HuH-7.5 (cell line): ENCODE measurements at regions not wholly inside any gene's neighbourhood (a gene's known extent, or its start where the extent isn't known, plus 50 kb on each side); places are given as distances from the start of the nearest gene placed in this dataset.
"Not testable (repeated sequence)": the region's sequence is repeated elsewhere in the genome, so short reads cannot be mapped to it uniquely, and the experiment has no call there.

ENCODE experiments used
- DNase-seq: peaks from one replicate; pipeline ENCODE4 v3.0.0; 2011; ENCODE audit warnings: low spot score

DNA sequence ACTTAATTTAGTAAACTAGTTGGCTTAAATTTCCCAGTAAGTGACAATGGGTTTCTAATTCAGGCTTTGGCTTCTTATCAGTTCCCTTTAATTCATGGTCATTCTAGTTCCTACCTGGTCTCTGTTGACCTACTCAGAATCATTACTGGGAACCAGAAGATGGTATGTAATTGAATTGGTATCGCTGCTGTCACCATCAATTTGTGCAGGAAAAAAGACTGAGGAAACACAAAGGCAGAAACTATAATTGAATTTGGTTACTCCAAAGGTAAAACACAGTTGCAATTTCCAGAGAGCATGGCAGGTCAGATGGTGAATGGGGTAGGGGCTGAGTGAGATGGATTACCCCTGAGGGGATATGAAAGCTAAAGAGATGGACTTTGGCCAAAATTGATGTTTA is 226.5 kb upstream of the GAP43 start:
- DNase-seq = no peak

DNA sequence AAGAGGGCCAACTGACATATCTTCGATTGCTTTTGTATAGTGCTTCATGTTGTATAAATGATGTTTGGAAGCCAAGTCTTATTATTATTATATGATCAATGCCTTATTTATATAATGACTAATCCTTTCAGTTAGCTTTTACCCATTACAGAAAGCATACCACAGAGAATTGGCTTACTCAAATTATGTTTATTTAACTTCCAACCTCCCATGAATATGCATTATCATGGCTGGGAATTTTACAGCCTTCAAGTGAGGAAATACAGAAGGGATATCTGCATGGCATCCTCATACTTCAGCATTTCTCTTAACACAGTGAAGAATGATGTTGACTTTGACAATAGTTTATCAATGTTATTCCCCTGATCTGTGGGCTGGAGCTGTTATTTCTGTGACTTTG is 225.9 kb upstream of the GAP43 start:
- no peak for DNase-seq

DNA sequence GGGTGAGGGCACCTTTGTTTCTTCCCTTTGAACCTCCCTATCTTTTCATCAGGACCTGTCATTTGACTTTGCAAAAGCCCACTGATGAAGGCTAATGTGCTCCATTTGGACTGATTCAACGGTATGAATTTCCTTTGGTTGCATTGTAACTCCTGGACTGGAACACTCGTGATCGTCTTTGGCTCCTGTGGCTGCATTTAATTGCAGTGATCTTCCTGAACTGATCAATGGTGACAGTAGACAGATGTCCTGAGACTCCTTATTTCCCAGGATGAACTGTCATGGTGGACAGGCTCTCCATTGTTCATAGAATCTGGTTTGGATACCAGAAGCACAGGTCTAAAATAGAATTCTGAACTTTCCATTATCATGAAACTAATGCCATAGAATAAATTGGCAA is 224.8 kb upstream of the GAP43 start:
- no peak for DNase-seq

DNA sequence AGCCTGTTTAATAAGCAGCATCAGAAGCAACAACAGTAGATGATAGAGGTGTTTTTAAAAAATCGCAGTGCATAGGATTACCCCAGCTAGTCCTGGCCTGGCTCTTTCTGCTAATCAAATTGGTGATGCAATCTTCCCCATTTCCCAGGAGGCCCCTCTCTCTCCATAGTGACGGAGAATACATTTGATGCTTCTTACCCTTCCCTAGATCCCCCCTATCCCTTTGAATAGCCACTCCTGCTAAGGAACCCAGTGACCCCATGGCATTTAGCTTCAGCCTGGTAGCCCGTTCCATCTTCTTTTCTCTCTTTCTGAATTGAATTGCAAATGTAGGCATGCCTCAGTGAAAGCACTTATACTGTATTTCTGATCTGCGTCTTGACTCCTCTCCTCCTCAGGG is 223.6 kb upstream of the GAP43 start:
- DNase-seq = no peak

DNA sequence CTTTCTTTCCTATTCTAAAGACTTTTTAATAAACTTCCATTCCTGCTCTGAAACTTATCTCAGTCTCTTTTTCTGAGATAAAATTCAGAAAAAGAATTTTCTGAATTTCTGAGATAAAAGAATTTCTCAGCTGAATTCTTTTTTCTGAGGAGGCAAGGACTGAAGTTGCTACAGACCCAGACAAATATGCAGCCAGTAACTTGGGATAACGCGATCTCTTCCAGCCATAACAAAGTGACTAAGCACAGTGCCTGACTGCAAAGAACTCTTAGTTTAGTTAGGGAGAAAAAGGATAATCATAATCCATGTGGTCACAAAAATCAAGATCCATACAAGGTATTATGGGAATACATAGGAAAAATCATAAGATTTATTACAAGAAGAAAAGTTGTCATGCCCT is 222.0 kb upstream of the GAP43 start:
- DNase-seq = no peak

DNA sequence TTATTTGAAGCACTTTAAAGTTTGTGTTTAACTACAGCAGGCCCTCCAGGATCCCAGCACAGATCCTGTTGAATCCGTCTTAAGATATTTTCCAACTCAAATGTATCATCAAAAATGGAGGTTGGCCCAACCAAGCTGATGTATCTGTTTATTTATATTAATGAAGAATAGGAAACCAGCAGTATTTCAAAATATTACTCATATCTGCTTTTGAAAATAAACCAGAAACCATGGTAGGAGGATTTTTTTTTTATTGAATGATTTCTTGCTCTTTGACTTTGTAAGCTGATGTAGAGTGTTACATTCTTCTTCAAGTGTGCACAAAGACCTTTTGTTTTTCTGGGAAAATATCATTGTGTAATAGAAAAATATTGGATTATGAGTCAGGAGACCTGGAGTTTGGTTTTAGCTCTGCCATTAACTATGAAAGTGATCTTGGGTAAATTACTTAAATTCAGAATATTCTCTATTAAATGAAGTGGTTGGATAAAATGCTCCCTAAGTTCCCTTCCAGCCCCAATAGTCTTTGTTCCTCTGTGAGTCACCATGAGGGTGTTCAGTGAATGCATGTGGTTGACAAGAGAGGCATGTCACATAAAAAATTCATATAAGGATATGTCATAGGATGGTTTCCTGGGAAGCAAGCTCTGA is 221.3 kb upstream of the GAP43 start:
- no peak for DNase-seq

DNA sequence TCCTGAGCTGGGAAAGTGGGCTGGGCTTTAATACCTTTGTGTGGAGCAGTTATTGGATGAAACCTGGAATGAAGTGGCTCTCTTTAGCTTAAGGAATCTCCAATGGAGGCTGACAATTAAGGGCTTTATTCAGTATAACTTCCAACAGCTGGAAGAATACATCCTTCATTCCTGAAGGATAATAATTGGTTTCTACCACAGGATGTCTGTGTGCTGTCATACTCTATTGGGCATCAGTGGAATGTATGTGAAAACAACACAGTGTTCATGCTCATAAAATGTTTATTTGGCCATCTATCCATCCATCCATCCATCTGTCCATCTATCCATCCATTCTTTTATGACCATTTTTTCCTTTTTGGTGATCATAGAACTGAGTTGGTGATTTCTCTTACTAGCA is 220.7 kb upstream of the GAP43 start:
- no peak for DNase-seq

DNA sequence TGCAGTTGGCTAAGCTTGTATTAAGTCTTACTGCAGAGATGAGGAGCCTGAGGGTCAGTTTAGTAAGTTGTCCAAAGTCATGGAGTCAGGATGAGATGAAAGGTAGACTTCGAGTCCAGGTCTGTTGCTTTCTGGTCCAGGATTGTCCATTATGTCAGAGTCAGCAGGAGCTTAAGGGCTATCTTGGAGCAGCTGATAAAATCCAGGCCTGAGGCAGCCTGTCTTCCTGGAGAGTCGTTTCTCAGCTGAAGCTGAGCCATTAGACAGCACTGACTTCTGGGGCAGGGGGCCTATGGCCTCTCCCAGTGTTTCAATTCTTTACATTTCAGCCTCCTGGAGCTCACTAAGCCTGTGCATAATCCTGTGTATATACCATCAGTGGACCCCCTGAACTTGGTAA is 219.5 kb upstream of the GAP43 start:
- no peak for DNase-seq

DNA sequence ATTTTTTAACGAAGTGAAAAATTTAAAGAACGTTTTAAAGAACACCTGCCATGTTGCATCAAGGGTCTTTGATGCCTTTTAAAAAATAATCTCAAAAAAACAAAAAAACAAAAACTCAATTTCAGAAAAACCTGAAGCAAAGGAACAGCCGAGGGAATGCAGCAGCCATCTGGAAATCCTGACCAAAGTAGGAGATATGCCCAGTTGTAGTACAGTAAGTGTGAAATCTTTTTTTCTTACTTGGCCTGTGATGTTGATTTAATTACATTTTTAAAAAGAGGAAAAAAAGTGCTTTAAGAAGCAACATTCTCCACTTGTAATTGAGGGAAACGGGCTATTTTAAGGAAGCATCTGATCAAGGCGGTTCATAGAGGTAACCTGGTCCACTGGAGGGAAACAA is 213.7 kb upstream of the GAP43 start:
- DNase-seq = no peak

DNA sequence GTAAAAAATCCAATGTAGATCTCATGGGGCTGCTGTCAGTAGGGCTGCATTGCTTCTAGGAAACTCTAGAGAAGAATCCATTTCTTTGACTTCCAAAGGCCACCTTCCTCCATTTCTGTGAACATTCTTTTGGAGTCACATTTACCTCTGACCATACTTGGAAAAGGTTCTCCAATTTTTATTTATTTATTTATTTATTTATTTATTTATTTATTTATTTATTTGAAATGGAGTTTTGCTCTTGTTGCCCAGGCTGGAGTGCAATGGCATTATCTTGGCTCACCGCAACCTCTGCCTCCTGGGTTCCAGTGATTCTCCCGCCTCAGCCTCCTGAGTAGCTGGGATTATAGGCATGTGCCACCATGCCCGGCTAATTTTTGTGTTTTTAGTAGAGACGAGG is 208.7 kb upstream of the GAP43 start:
- not testable (repeated sequence) for DNase-seq

DNA sequence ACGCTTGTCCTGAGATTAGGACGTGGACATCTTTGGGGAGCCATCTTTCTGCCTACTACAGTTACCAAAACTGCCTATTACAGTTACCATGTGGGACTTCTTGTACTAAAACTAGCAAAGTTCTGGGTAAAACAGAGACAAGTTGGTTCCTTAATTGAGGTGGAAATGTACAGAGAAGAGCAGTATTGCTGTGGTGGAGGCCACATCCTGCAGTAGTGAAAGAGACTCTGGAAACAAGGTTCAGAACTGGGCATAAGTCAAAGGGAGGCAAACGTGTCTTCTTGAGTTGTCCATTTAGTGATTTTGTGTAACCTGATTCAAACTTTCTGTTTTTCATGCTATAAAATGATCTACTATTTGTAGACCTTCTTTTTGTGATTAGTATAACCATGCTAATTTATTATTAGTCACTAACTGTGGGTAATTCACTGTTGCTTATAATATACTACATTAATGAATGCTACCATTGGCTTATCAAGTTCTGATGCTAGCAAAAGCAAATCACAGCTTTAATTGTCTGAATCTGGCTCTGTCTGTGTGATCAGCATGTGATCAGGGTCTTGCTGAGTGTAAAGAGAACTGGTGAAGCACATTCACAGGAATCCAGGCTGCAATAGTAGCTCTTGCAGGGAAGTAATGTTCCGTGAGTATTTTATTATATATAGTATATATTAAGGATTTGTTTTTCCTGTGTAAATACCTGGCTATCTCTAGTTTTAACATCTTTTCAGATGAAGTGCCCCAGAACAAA is 207.9 kb upstream of the GAP43 start:
- no peak for DNase-seq

DNA sequence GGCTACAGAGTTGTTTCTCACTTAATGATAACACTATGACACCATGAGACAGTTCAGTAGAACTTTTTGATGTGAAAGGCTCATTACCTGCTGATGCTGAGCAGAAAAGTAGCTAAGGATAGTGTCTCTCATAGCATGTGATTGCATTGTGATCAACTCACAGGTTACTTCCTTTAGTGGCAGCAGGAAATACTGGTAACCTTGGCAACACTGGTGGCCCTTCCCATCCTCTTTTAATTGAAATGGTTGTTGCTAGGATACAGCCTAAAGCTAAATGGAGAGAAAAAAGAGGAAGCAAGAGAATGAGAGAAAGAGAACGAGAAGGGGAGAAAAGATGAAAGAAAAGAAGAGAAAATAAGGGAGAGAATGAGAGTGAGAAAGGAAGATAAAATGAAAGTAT is 204.7 kb upstream of the GAP43 start:
- no peak for DNase-seq

DNA sequence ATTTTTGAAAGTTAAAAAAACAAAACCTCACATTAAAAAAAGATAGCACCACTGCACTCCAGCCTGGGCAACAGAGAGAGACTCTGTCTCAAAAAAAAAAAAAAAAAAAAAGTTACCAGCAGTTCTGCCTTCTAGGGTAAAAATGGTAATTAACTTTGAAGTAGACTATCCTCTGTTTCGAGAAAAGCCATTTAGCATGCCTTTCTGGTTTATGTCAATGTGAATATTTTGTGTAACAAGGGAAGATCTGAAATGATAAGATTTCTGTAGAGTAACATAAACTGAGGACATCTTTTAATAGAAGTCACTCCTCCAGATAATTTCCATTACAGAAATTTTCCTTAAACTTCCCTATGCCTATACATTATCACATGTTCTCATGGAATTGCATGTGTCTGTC is 203.2 kb upstream of the GAP43 start:
- no peak for DNase-seq

DNA sequence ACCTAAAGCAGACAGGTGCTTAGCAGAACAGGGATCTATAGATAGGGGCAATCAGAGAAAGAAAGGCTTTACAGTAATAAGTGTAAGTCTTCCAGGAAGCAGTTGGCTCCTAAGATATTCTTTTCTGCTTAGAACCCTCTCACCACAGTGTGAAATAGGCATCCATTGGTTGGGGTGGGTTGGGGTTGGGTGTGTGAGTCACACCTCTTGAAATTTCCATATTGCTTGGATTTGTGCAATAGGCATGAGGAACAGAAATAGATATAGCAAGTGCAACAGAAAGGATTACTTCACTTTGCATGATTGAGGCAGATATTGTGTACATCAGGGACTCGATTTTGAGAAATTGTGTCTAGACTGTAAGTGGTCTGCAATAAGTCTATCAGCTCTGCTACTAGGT is 200.1 kb upstream of the GAP43 start:
- DNase-seq = no peak

DNA sequence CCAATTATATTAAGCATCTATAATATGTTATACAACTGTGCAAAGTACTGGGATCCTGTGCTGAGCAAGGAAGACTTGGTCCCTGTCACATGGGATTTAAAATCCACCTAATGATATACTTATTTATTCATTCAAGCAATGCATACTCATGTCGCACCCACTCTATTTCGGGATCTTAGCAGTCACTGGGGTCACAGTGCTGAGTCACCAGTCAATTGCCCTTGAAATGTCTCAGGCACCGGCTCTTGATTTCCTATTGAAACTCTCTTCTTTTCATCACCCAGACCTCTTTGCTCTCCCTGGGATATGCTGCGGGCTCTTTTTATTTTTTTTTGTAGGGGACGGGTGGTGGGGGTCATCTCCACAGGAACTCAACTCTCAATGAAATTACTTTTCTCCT is 194.5 kb upstream of the GAP43 start:
- DNase-seq = no peak

DNA sequence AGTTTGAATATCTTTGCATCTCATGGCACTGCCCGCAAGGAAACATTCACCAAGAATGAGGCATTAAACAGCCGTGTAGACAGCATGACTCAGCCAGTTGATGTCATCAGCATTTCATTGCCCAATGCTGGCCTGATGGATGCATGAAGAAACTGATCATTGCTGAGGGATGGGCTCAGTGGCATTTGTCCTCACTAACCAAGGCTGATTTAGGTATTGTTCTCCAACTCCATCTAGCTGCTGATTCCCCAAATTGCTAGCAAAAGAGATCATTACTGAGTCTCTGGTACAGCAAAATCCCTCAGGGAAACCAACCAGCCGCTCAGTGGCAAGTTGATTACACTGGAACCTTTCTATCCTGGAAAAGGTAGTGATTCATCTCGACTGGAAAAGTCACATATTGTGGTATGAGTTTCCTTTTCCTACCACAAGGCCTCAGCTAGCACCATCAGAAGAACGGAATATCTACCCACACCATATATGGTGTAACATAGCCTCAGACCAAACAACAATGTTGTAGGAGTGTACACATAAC is 186.5 kb upstream of the GAP43 start:
- no peak for DNase-seq

DNA sequence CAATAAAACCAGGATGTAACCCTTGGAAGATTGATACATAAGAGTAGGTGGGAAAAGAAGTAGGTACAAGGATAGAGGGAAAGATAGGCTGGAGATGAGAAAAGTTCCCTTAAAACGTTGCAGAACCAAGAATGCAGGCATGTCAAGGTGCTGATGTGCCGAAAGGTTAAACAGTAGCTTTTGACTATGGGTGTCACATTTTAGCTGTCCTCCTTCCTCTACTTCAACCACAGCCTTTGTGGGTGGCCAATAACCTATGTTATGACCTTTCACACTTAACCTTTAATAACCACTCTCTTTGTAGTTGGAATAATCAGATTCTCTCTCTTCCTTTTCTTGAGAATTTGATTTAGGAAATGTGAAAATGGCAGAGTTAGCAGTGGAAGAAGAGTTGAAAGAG is 184.5 kb upstream of the GAP43 start:
- no peak for DNase-seq

DNA sequence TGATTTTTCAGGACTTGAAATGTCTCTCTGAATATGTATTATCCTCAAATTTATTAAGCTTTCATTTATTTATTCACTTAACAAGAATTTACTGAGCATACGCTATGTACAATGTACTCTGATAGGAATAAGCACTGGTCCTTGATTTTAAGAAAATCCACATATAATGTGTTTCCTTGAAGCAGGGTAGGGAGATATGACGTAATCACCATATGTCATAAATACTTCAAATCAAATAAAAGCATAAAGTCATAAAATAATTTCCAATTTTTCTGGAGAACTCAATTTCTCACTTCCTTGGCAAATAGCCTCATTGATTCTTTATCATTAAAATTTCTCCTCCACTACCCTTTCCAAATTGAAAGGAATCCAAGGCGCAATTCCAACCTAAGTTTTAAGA is 177.8 kb upstream of the GAP43 start:
- DNase-seq = no peak

DNA sequence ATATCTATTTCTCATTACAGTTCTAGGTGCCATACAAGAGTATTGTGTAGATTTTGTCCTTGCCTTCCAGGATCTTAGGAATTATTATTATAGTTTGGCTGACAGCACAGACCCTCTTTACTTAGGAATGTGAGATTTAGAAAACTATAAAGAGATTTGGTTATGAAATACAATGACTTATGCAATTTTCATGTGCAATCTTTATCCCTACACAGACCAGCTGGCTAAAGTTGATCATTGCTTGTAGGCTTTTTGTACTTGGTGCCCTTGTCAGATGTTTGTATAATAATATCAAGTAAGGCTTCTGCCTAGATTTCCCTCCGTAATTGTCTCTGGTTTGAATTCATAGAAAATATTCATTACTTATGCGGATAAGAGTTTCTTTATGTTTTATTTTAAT is 174.5 kb upstream of the GAP43 start:
- no peak for DNase-seq

DNA sequence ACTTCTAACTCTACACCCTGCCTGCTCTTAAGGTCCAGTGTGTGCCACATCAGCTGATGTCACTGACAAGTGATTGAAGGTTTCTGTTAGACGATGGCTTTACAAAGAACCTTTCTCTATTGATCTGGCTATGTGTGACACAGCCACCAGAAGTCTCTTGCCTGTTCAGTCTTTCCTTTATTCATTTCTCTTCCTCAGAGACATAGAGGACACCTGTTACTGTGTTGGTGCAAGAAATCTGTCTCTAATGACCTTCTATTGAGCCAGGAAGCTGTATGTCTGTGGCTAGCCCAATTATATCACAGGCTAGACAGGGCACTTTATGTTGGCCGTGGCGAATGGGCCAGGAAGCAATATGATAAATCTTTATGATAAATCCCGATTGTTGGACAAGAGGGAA is 173.3 kb upstream of the GAP43 start:
- DNase-seq = no peak

DNA sequence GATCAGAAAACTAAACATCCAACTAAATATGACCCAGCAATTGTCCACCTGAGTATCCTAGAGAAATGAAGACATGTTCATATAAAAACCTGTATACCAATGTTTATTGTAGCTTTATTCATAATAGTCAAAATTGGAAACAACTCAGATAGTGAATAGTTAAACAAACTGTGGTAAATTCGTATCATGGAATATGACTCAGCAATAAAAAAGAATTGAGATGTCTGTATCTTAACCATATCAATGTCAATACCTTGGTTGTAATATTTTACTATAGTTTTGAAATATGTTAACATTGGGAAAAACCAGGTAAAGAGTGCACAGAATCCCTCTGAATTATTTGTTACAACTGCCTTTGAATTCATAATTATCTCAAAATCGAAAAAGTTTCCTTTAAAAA is 159.3 kb upstream of the GAP43 start:
- no peak for DNase-seq

DNA sequence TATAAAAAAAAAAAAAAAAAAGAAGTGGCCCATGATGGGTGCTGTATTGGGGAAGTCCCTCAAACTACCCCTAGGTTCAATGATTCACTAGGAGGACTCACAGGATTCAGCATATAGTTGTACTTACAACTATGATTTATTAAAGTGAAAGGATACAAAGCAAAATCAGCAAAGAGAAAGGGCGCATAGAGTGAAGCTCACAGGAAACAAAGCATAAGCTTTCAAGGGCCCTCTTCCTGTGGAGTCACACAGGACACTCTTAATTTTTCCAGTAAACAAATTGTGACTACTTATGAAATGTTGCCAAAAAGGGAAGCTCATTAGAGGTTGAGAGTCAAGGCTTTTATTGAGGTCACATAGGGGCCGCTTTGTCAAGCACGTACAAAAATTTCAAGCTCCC is 153.7 kb upstream of the GAP43 start:
- DNase-seq = no peak

DNA sequence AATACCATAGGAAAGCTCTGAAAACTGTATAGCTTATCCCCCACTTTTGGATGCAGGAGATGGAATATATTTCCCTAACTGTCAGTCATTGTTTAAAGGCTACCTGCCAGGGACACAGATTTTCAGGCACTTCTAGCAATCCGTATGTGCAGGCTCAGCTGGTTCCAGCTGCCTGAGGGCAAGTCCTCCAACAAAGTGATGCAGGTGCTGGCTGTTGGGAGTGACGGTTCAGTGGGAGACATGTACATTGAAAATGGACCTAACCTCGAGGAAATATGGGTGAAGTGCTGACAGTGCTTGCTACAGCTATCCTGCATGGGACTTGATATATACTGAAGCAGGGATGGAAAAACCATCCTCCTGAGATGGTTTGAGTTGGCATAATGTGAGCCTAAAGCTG is 153.1 kb upstream of the GAP43 start:
- DNase-seq = no peak
